Activated B cell treated with CpG ODN at 0.5 μM for 24 hours (primary cell): ENCODE measurements at regions not wholly inside any gene's neighbourhood (a gene's known extent, or its start where the extent isn't known, plus 50 kb on each side); places are given as distances from the start of the nearest gene placed in this dataset.
"Not testable (repeated sequence)": the region's sequence is repeated elsewhere in the genome, so short reads cannot be mapped to it uniquely, and the experiment has no call there.

Experiments used
- ATAC-seq: fragments of 200-7000 bp; cut with Tn5 transposase; one replicate; pipeline ENCODE4 v1.10.0; 2021; ENCODE audit warnings: low read depth, mild to moderate bottlenecking, moderate library complexity
- CTCF ChIA-PET: fragments of 350-600 bp; sonication (Branson Sonifier 250); formaldehyde crosslinking; loops from one replicate; lab custom pipeline; 2021; ENCODE audit warnings: antibody characterized with exemption; lab: Charles Lee
- POLR2A ChIA-PET: fragments of 350-600 bp; sonication (Branson Sonifier 250); formaldehyde crosslinking; loops from one replicate; lab custom pipeline; 2021; ENCODE audit warnings: antibody characterized with exemption; lab: Charles Lee
- DNase-seq: peaks from one replicate; pipeline ENCODE4 v3.0.0; 2022
- H3K27ac Mint-ChIP-seq: one replicate; pipeline ENCODE4 v1.8.0; 2020; ENCODE audit warnings: mixed read lengths
- H3K27me3 Mint-ChIP-seq: one replicate; pipeline ENCODE4 v1.8.0; 2021; ENCODE audit warnings: mixed read lengths
- H3K36me3 Mint-ChIP-seq: one replicate; pipeline ENCODE4 v1.8.0; 2021; ENCODE audit warnings: low read depth, mixed read lengths
- H3K4me1 Mint-ChIP-seq: one replicate; pipeline ENCODE4 v1.8.0; 2021; ENCODE audit warnings: mixed read lengths
- H3K4me3 Mint-ChIP-seq: one replicate; pipeline ENCODE4 v1.8.0; 2020; ENCODE audit warnings: mild to moderate bottlenecking, mixed read lengths
- H3K9me3 Mint-ChIP-seq: one replicate; pipeline ENCODE4 v1.8.0; 2020; ENCODE audit warnings: mixed read lengths
- CTCF ChIP-seq: fragments of 200-600 bp; IDR thresholded peaks from one replicate; pipeline ENCODE4 v1.8.0; 2022; ENCODE audit warnings: antibody characterized with exemption, mild to moderate bottlenecking
- intact Hi-C: fragments of 100-400 bp; cut with micrococcal nuclease; formaldehyde crosslinking; loops from one replicate; pipeline ENCODE4 v1.15.1; 2024

GRCh38 chr9:64813072-64813471 is 471.9 kb downstream of the FOXD4L5 start:
- H3K36me3 Mint-ChIP-seq, H3K27me3 Mint-ChIP-seq, H3K4me1 Mint-ChIP-seq, H3K9me3 Mint-ChIP-seq, H3K4me3 Mint-ChIP-seq, POLR2A ChIA-PET, H3K27ac Mint-ChIP-seq, DNase-seq, CTCF ChIA-PET, intact Hi-C loops, ATAC-seq: not testable (repeated sequence)

- ATAC-seq, H3K4me3 Mint-ChIP-seq, H3K27me3 Mint-ChIP-seq, H3K27ac Mint-ChIP-seq, DNase-seq, CTCF ChIA-PET, H3K36me3 Mint-ChIP-seq, H3K4me1 Mint-ChIP-seq, H3K9me3 Mint-ChIP-seq, intact Hi-C loops, POLR2A ChIA-PET: not testable (repeated sequence)
These were observed 506.3 kb downstream of the FOXD4L5 start for GRCh38 chr9:64778667-64779066.

- CTCF ChIA-PET, POLR2A ChIA-PET, H3K4me1 Mint-ChIP-seq, intact Hi-C loops, H3K9me3 Mint-ChIP-seq, H3K27ac Mint-ChIP-seq, ATAC-seq, H3K4me3 Mint-ChIP-seq, H3K36me3 Mint-ChIP-seq, DNase-seq, H3K27me3 Mint-ChIP-seq: not testable (repeated sequence)
These were observed 508.7 kb downstream of the FOXD4L5 start for GRCh38 chr9:64776269-64776668.

GRCh38 chr9:64774813-64775793 is 509.9 kb downstream of the FOXD4L5 start:
- H3K27ac Mint-ChIP-seq, DNase-seq, ATAC-seq, CTCF ChIA-PET, H3K27me3 Mint-ChIP-seq, H3K36me3 Mint-ChIP-seq, H3K9me3 Mint-ChIP-seq, H3K4me1 Mint-ChIP-seq, POLR2A ChIA-PET, intact Hi-C loops: not testable (repeated sequence)
- peak overlapping the region; percentile 55 for H3K4me3 Mint-ChIP-seq

- DNase-seq, H3K4me1 Mint-ChIP-seq, POLR2A ChIA-PET, H3K36me3 Mint-ChIP-seq, H3K27me3 Mint-ChIP-seq, intact Hi-C loops, ATAC-seq, H3K4me3 Mint-ChIP-seq, H3K27ac Mint-ChIP-seq, H3K9me3 Mint-ChIP-seq, CTCF ChIA-PET: not testable (repeated sequence)
These were observed 510.8 kb downstream of the FOXD4L5 start for GRCh38 chr9:64774004-64774812.

- ChIA-PET CTCF (no interaction called here), POLR2A (no interaction called here)
- intact Hi-C loops, result no loop called here
- H3K36me3 Mint-ChIP-seq, result no peaks in the 10 kb centered on the region
- ATAC-seq (no peak), DNase-seq (no peak)
- H3K27me3 Mint-ChIP-seq, result peaks cover 2% of the 10 kb centered on the region
- peak overlapping the region; percentile 15 for H3K4me3 Mint-ChIP-seq
- no peak overlapping the region for H3K27ac Mint-ChIP-seq
- H3K9me3 Mint-ChIP-seq, result no peaks in the 10 kb centered on the region
- no peak for TF ChIP-seq CTCF
- H3K4me1 Mint-ChIP-seq, result peaks cover 2% of the 10 kb centered on the region
These were observed 511.5 kb downstream of the FOXD4L5 start for GRCh38 chr9:64773491-64773931.

- CTCF ChIA-PET, ATAC-seq, H3K4me1 Mint-ChIP-seq, intact Hi-C loops, H3K27me3 Mint-ChIP-seq, POLR2A ChIA-PET, H3K36me3 Mint-ChIP-seq, H3K9me3 Mint-ChIP-seq, H3K27ac Mint-ChIP-seq, DNase-seq: not testable (repeated sequence)
- peak overlapping the region; percentile 28 for H3K4me3 Mint-ChIP-seq
These were observed 512.2 kb downstream of the FOXD4L5 start for GRCh38 chr9:64772751-64773331.

GRCh38 chr9:64772123-64772736 is 512.8 kb downstream of the FOXD4L5 start:
- H3K4me1 Mint-ChIP-seq, DNase-seq, CTCF ChIA-PET, H3K27me3 Mint-ChIP-seq, H3K4me3 Mint-ChIP-seq, ATAC-seq, intact Hi-C loops, H3K36me3 Mint-ChIP-seq, POLR2A ChIA-PET, H3K27ac Mint-ChIP-seq, H3K9me3 Mint-ChIP-seq: not testable (repeated sequence)
